Right hindlimb (tissue), 1 donor: ENCODE measurements at regions not wholly inside any gene's neighbourhood (a gene's known extent, or its start where the extent isn't known, plus 50 kb on each side); places are given as distances from the start of the nearest gene placed in this dataset.

Experiments used
- DNase-seq: peaks from one replicate; pipeline ENCODE4 v3.0.0-alpha.2; 2018

DNA sequence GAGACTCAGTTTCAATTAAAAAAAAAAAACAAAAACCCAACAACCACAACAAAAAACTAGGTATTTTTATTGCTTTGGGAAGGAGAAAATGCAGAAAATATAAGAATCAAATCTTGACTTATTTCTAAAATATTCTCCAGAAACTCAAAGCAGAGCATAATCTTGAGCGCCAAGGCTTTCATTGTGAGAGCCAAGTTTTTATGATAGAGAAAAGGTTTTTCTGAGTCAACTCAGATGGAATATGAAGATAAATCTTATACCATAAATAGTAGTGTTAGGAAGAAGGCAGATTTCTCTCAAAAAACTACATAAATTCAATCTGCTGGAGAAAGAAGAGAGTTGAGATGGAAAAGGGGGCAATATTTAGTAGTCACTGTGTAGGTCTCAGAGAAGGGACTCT lies 121.2 kb upstream of the OSR1 start:
- DNase-seq: no peak

DNA sequence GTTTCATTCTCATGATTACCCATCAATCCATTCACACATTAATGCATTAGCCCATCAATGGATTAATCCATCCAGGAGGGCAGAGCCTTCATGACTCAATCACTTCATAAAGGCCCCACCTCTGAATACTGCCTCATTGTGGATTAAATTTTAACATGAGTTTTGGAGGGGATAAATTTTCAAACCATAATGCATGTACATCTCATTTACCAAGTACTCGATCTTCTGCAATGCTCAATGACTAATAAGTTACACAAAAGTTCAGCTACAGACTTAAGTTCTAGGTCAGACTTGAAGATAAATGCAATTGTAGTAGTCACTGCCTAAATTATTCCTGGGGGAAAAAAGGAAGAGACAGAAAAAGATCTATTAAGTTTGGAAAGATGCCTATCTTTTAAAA lies 120.0 kb upstream of the OSR1 start:
- DNase-seq: no peak

DNA sequence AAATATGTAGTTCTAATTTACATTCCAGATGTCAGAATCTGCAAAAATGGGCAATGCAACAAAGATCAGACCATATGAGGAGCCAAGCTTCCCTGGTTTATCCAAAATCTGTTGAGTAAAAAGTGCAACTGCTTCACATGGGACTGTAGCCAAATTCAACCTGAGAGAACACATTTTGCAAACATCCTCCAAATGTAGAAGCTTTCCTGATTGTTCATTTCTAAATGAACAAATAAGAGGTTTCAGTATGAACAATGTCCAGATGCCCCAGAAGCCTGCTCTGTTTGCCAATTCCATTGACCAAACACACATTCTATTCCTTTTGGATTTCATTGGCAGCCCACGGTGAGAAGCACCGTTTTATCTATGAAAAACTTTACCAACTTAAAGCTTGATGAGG lies 117.9 kb upstream of the OSR1 start:
- DNase-seq: no peak

DNA sequence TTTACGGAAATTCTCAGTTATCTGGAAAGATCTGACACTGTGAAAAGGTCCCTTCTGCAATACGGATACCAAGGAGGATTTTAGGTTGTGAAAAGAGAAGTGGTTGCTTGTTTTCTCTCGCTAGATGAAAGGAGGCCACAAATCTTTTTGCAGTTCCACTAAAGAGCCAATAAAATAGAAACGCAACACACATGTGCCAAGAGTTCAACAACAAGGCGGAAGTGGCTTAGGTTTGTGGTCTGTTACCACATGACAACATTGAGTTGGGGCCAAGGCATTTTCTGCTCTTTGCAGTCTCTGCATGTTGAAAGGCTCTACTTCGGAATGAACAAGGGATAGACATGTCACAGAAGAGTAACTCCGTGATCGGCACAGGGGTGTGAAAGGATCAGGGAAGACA lies 115.7 kb upstream of the OSR1 start:
- DNase-seq: peak; percentile 68

DNA sequence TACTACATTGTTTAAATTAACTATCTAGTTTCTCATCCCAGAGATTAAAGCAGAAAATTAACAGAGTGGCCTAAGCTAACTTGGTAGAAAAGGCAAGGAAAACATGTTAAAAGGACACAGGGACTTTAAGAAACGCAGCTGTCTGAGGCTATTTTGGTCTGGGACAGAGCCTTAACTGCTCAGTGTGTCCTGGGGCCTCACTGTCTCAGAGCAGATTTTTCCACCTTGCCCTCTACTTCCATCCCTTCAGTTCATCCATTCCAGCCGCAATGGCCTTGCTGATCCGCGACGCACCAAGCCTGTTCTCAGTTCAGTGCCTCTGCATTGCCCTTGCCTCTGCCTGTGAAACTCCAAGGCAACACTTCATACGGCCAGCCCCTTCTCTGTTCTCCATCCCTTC lies 114.9 kb upstream of the OSR1 start:
- DNase-seq: no peak

DNA sequence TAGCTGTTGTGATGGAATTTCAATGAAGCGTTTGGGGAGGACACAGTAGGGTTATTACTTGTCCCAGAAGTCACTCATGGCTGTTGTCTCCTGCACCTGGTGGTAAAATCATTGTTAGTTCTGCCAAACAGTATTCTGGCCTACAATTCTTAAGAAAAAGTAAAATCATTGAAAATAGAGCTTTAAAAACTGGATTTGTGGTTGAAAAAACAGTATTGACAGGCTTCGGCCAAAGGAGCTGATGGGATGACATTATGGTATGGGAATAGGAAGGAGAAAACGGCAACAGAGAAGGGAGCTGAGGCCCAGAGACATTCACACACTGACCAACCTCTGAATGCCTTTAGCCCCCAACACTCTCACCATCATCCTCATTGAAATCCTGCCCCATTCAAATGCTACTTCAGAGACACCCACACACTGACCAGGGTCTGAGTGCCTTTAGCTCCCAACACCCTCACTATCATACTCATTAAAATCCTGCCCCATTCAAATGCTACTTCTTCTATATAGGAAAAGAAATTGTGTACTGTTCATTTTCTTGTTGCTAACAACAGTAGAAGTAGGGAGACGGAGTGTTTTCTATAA lies 114.1 kb upstream of the OSR1 start:
- no peak for DNase-seq

DNA sequence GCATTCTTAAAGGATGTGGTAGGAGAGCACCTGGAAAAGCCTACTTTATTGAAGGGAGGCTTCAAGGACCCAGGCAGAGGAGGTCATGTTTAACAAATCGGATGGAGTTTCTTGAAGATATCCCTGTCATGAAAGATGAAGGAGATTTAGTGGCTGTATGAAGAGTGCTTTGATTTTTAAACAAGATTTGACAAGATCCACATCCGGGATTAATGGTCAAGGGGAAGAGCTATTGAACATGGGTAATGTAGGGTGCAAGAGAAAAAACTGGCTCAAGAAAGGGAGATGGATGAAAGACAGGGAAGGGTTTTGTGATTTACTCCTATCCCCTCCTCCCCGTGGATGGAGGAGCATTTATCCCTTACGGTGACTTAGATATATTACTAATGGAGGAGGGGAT lies 113.1 kb upstream of the OSR1 start:
- DNase-seq: no peak

DNA sequence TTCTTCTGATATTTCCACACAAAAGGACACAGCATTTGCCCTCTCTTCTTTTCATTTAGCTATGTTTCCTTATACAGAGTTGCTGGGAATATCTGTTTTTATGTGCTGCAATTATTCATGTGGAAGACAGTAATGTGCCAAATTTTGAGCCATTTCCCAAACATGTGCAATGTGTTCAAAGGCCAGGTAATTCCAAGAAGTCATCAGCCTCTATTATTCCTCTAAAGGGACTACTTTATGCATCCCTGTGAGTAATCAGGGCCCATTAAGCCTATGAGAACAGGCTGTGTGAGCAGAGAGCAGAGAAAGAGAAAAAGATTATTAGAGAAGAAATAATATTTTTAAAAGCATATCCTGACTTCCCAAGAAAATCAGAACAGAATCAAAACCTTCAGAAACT lies 107.6 kb upstream of the OSR1 start:
- no peak for DNase-seq

DNA sequence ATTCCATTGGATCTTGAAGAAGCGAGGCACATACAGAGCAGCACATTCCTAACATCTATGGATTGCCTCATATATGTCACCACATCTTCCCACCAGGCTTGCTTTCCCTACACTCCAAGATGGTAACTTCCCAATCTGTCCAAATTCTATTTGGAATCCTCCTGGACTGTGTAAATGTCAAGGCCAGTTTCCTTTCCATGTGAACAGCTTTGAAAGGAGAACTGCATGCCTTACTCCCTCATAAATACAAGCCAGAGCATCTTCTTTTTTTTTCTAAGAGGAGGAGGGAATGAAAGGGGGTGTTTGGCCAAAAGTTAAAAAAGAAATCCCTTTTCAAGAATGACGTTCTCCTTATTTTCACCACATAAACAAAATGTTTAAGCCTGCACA lies 103.8 kb upstream of the OSR1 start:
- no peak for DNase-seq

DNA sequence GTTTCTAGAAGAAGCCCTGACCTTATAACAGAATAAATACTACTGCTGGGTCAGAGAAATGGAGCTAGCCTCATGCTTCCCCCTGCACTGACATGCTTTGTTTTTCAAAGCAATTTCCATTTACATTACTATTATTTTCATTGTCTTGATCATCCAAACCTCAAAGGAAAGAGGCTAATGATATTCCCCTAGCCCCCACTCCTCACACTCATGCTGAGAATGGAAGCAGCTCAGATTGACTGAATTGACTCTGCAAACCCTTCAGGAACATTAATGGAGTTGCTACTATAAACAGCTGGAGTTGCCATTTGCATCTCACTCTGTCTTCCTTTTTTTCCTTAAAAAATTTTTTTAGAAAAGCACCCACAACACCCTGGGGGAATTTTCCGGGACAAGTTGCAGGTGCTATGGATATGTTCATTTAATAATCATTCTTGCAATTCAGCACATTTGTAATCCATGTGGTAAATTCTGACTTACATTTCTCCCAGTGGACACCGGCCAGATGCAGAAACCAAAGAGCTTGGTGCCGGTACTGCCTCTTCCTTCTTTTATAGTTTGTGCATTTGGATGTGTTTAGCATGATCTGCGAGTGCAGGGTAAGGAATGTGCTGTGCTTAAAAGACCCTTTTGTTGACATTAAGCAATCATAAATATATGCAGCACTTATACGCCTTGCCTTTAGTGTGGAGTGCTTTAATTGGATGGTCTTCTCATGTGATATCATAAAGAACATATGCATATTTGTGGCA lies 103.3 kb upstream of the OSR1 start:
- peak; percentile 70 for DNase-seq

DNA sequence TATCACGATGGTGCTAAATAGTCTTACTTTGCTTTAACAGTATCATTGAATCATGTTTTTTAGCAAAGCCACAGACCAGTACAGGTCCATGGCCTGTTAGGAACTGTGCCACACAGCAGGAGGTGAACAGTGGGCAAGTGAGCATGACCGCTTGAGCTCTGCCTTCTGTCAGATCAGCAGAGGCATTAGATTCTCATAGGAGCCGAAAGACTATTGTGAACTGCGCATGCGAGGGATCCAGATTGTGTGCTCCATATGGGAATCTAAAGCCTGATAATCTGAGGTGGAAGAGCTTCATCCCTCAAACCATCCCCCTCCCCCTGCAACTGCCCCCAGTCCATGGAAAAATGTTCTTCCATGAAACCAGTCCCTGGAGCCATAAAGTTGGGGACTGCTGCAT lies 102.3 kb upstream of the OSR1 start:
- DNase-seq: no peak

DNA sequence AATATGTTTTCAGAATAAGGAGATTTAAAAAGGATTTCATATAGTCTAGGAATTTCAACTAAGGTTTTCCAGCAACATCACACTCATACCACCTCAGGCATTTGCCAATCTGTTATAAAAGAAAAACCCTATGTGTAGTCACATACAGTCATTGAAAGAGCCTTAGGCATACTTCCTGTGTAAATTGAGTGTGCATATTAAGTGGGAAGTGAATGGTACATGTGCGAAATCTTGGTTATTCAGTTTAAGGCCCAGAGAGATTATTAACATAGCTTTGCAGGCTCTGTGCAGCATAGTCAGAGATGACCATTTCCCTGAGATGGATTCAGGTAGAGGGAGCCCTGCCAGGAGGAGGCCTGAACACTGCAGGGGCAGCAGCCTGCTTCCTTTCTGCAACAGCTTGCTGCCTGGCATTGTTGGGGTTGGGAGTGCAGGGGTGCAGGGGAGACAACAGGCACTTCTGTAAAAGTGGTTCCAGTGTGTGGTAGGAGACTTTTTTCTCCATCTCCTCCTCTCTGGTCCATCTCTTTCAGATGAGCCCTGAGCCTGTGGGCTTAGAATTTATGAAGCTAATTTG lies 100.1 kb upstream of the OSR1 start:
- DNase-seq: no peak

DNA sequence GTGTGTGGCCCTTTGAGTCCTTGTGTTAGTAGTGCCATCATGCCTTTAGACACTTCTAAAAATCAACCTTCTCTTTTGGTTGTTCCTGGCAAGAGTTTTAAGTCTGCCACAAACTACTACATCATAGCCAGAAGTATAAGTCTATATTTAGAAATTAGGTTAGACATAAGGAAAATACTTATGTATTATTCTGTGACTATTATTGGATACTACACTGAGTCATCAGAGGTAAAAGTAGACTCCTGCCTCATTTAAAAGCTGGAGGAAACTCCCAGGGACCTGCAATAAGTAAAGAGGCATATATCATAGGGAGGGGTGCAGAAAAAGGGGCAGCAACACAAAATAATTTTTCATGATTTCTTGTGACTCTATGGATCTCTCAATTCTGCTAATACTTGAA lies 99.4 kb upstream of the OSR1 start:
- no peak for DNase-seq

DNA sequence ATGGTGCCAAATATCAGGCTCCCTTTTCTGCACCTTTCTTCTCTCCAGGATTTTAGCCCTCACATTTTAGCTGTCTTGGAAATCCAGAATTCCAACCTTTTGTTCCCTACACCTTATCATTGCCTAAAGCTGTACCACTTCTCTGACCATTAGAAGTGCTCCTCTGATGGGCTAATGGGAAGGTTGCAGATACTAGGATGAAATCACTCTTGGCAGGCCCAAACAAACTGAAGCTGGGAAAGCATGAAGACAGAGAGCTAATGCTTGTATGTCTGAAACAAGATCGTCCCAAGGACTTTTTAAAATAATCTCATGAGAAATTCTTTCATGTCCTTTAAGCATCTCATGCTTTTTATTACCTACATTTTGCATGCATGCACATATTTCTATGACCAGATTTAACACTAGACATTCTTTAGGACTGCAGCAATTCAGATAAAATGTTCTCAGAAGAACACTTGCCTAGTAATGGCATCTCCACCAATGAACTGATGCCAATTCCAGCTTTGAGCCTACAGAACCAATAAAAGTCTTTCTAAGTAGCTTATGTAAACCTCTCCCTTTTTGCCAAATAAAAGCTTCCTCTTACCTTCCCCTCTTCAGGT lies 98.4 kb upstream of the OSR1 start:
- DNase-seq: no peak

DNA sequence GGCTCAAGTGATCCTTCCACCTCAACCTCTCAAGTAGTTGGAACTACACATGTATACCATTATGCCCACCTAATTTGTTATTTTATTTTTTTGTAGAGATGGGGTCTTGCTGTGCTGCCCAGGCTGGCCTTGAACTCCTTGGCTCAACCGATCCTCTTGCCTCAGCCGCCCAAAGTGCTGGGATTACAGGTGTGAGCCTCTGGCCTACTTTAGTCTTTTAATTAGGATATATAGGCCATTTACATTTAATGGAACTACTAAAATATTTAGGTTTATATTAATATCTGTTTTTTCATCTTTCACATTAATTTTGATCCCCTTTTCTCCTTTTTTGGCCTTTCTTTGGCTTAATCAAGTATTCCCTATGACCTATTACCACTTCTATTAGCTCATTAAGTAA lies 95.7 kb upstream of the OSR1 start:
- no peak for DNase-seq

DNA sequence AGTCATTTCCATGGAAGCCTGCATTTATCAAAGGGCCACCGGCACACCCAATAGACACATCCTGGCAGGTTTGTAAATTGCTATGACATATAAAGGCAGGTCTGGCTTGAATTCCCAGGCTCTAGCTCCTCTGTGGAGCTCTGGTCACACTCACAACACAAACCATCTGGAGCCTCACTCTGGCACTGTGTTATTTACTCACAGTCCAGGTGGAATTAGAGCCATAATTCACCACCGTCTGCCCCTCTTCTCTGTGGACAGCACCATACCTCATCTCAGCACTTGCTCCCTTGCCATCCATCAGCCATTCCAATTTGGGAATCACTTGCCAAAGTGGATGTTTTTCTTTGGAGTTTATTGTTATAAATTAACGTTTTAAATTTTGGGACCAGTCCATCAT lies 84.3 kb upstream of the OSR1 start:
- no peak for DNase-seq

DNA sequence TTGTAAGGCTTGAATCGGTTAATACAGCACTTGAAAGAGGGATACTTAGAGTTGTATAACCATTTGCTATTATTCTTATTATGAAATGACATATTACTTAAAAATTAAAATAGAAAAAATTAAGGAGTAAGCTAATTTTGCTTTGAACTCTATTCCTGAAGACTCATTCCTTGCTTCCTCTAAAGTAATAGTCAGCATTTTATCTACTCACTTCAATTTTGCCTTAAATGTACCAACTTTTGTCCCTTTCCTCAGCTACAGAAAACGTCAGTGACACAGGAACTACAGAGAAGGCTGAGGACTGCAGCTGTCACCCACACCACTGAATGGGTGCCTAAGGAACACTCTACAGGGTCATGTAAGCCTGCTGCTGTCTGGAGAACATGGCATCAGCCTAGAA lies 80.7 kb upstream of the OSR1 start:
- no peak for DNase-seq

DNA sequence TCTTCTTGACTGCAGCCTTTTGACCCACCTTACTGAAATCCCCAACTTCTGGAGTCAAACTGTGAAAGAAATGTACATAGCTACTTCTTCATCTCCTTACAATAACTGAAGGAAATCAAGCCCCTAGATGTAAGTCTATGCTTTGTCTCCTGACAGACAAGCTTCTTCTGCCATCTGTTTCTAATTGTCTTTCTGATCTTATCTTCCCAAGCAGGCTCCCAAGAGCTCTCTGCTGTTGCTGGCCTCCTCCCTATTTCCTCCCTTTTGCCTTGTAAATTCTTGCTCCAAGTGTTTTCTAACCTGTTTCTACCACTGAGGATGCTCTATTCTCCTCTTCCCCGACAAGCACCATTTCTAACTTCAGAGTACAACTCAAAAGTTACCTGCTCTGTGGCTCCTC lies 77.4 kb upstream of the OSR1 start:
- DNase-seq: no peak

DNA sequence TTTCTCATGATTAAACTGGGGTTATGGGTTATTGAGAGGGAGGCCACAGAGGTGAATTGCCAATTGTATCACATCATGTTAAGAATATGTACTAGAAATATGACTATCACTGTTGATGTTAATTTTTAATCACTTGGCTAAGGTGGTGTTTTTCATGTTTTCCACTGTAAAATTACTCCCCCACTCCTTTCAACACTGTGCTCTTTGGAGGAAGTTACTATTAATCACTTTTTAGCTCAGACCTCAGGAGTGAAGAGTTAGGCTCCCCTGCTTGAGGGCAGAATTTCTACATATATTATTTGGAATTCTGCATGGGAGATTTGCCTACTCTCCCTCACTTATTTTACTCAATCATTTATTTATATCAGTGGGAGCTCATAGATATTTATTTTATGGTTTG lies 76.0 kb upstream of the OSR1 start:
- no peak for DNase-seq

DNA sequence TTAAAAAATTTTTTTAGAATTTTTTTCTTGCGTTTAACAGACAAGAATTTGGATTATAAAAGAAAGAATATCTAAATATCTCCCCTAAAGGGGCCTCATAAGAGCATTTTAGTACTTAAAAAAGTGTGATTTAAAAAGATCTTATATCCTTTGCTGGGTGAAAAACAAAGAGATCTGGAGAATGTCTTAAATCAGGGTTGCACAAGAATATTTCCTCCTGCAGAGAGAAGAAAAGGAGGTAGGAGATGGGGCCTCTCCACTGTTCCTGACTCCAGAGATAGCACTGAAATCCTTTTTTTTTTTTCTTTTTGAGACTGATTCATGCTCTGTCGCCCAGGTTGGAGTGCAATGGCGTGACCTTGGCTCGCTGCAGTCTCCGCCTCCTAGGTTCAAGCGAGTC lies 68.5 kb upstream of the OSR1 start:
- no peak for DNase-seq

DNA sequence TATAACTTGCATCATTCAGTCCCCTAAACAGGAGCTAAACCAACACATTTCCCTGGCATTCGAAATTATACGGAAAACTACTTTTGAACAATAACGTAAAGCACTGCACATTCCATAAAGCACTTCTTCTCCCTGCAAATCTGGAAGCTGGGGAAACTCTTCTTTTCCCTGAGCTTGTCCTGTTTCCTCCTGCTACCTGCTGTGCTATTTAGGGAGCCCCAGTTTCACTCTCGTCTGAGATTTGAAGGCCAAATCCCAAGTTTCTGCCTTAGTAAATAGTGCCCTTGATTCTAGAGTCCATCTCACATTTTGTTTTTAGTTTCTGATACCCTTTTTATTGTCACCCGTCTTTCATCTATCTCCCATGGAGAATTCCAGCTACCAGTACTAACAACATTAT lies 67.7 kb upstream of the OSR1 start:
- no peak for DNase-seq

DNA sequence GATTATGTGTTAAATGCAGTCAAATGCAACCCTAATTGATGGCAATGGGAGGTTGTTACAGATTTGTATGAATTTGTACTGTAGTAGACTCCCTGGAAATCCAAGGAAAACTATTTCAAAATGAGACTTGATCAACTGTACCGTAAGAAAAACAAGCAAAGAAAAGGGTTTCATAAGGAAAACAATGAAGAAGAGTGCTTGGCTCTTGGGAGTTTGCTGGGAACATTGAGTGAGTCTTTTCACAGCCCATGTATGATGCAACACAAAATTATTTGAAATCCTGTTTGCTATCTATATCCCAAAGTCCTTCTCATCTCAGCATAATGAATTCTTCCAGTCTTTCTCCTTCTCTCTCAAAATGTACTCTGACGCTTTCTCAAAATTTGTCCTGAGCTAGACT lies 67.0 kb upstream of the OSR1 start:
- DNase-seq: no peak

DNA sequence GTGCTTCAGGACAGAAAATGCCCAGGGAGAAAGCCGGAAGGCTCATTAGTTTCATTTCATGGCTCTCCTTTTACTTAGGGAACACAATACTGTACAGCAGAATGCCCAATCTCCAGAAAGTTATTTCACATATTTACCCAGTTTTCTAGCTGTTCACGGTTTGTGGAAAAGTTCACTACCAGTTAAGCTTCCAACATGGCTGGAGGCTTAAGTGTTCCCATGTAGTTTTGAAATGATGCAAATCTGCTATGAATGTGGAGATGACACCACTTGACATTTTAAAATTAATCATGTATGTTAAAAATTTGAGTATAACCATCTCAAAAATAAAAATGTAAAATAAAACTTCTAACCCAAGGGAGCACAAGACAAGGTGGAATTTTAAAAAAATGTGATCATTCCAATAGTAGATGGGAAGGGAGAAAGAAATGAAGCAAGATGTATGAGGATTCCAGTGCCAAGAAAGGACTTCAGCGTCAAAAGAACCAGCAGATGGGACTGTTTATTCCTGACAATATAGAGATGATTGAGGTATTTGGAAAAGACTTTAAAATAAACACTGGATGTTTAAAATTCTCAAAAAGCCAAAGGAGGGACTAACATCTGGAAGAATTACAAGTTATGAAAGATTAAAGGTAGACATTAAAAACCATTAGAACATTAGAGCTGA lies 60.9 kb upstream of the OSR1 start:
- DNase-seq: no peak
